ENCODE measurements at regions not wholly inside any gene's neighbourhood (a gene's known extent, or its start where the extent isn't known, plus 50 kb on each side); places are given as distances from the start of the nearest gene placed in this dataset.

- Histone ChIP-seq H3K9me3 (ENCODE audit: control insufficient read depth in 4 of 4, low read length in 3 of 4) (no peaks in the 10 kb centered on the region), H3K27me3 (ENCODE audit: control insufficient read depth in 4 of 4, insufficient read depth in 4 of 4, low read length in 3 of 4) (no peaks in the 10 kb centered on the region), H3K4me3 (ENCODE audit: low read depth in 1 of 3, low read length in 3 of 3) (no peak overlapping the region), H3K36me3 (ENCODE audit: control insufficient read depth in 4 of 4, insufficient read depth in 3 of 4, low read depth in 1 of 4, low read length in 3 of 4) (no peaks in the 10 kb centered on the region), H3K4me1 (ENCODE audit: control insufficient read depth in 4 of 4, insufficient read depth in 4 of 4, low read length in 3 of 4) (no peaks in the 10 kb centered on the region), H3K27ac (ENCODE audit: low read depth in 1 of 2, low read length in 2 of 2) (no peak overlapping the region), H3K9ac (ENCODE audit: low read depth in 1 of 2, low read length in 2 of 2) (no peak overlapping the region)
- no peak for DNase-seq (ENCODE audit: low spot score)
- no peak for TF ChIP-seq REST (IDR thresholded peaks at IDR 0.05)
- no peak for TF ChIP-seq RXRA (IDR thresholded peaks at IDR 0.05)
- TF ChIP-seq TAF1 (conservative IDR thresholded peaks at IDR 0.05) = no peak
- TF ChIP-seq JUND (IDR thresholded peaks at IDR 0.05) = no peak
- no peak for TF ChIP-seq YY1 (IDR thresholded peaks at IDR 0.05)
- no peak for TF ChIP-seq RAD21 (IDR thresholded peaks at IDR 0.05)
- TF ChIP-seq ATF3 (IDR thresholded peaks at IDR 0.05) = no peak
- TF ChIP-seq FOXA2 (IDR thresholded peaks at IDR 0.05) = no peak
- TF ChIP-seq NR2F2 (IDR thresholded peaks at IDR 0.05) = no peak
- TF ChIP-seq MAX (IDR thresholded peaks at IDR 0.05) = no peak
- TF ChIP-seq SP1 (IDR thresholded peaks at IDR 0.05) = no peak
- TF ChIP-seq HNF4G (IDR thresholded peaks at IDR 0.05) = no peak
- no peak for TF ChIP-seq ZBTB33 (IDR thresholded peaks at IDR 0.05)
- no peak for TF ChIP-seq FOXA1 (IDR thresholded peaks at IDR 0.05)
- TF ChIP-seq EGR1 (IDR thresholded peaks at IDR 0.05; ENCODE audit: low read depth in 2 of 2) = no peak
- no peak for TF ChIP-seq CTCF (IDR thresholded peaks at IDR 0.05; ENCODE audit: low read depth, low read length, missing input control)
- TF ChIP-seq GABPA (IDR thresholded peaks at IDR 0.05 in 1 of 2, conservative IDR thresholded peaks at IDR 0.05 in 1 of 2) = no peak
- no peak for TF ChIP-seq HNF4A (conservative IDR thresholded peaks at IDR 0.05)
Observed at GRCh38 chr20:22006306-22006705, 300.8 kb downstream of the PAX1 start.

- Histone ChIP-seq H3K9ac (ENCODE audit: low read depth in 1 of 2, low read length in 2 of 2) (no peak overlapping the region), H3K27ac (ENCODE audit: low read depth in 1 of 2, low read length in 2 of 2) (no peak overlapping the region), H3K36me3 (ENCODE audit: control insufficient read depth in 4 of 4, insufficient read depth in 3 of 4, low read depth in 1 of 4, low read length in 3 of 4) (no peaks in the 10 kb centered on the region), H3K27me3 (ENCODE audit: control insufficient read depth in 4 of 4, insufficient read depth in 4 of 4, low read length in 3 of 4) (no peaks in the 10 kb centered on the region), H3K9me3 (ENCODE audit: control insufficient read depth in 4 of 4, low read length in 3 of 4) (no peaks in the 10 kb centered on the region), H3K4me3 (ENCODE audit: low read depth in 1 of 3, low read length in 3 of 3) (no peak overlapping the region), H3K4me1 (ENCODE audit: control insufficient read depth in 4 of 4, insufficient read depth in 4 of 4, low read length in 3 of 4) (no peaks in the 10 kb centered on the region)
- DNase-seq (ENCODE audit: low spot score) = no peak
- 65% methylated on average over 2 of the region's 2 CpGs for WGBS
- TF ChIP-seq NR2F2 (IDR thresholded peaks at IDR 0.05) (no peak), RAD21 (IDR thresholded peaks at IDR 0.05) (no peak), REST (IDR thresholded peaks at IDR 0.05) (no peak), SP1 (IDR thresholded peaks at IDR 0.05) (no peak), MAX (IDR thresholded peaks at IDR 0.05) (no peak), RXRA (IDR thresholded peaks at IDR 0.05) (no peak), FOXA1 (IDR thresholded peaks at IDR 0.05) (no peak), ZBTB33 (IDR thresholded peaks at IDR 0.05) (no peak), ATF3 (IDR thresholded peaks at IDR 0.05) (no peak), JUND (IDR thresholded peaks at IDR 0.05) (no peak), HNF4A (conservative IDR thresholded peaks at IDR 0.05) (no peak), YY1 (IDR thresholded peaks at IDR 0.05) (no peak)
Observed at GRCh38 chr20:22005535-22005934, 300.1 kb downstream of the PAX1 start.

Data from liver (tissue), 8 donors.